ENCODE measurements at regions not wholly inside any gene's neighbourhood (a gene's known extent, or its start where the extent isn't known, plus 50 kb on each side); places are given as distances from the start of the nearest gene placed in this dataset.

DNA sequence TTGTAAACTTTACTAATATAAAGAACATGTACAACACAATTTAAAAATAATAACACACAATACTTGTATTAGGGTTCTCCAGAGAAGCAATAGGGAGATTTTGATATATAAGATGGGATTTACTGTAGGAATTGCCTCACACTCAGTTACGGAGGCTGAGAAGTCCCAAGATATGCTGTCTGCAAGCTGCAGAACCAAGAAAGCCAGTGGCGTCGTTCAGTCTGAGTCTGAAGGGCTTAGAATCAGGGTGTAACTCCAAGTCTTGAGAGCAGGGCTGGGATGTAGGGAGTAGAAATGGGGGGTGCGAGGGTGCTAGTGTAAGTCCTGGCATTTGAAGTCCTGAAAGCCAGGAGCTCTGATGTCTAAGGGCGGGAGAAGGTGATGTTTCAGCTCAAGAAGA lies 206.6 kb upstream of the HES1 start:
- Histone ChIP-seq H3K23ac (ENCODE audit: insufficient read length) (no peak overlapping the region), H2BK15ac (ENCODE audit: low read length) (no peak overlapping the region), H3K9ac (replicated peaks in 1 of 4; ENCODE audit: extremely low read depth in 1 of 4, low read depth in 3 of 4, low read length in 3 of 4) (no peak overlapping the region), H2BK120ac (replicated peaks; ENCODE audit: low read depth, low read length) (no peak overlapping the region), H3K4me1 (replicated peaks in 1 of 4; ENCODE audit: control insufficient read depth in 3 of 4, insufficient read depth in 4 of 4, low read length in 3 of 4) (no peaks in the 10 kb centered on the region; a peak in 1 of 7 replicates), H3K27me3 (replicated peaks in 1 of 4; ENCODE audit: control insufficient read depth in 3 of 4, extremely low read depth in 1 of 4, insufficient read depth in 3 of 4, low read length in 3 of 4) (no peaks in the 10 kb centered on the region; a peak in 1 of 7 replicates), H2AK5ac (ENCODE audit: low read depth, low read length) (no peak overlapping the region), H2BK20ac (ENCODE audit: low read length) (no peak overlapping the region), H3K4me3 (ENCODE audit: extremely low read depth in 1 of 4, insufficient read depth in 2 of 4, low read depth in 3 of 4, low read length in 4 of 4) (no peak overlapping the region), H2BK12ac (ENCODE audit: low read depth, low read length) (no peak overlapping the region), H4K8ac (ENCODE audit: extremely low read depth, insufficient read depth, low read length) (no peak overlapping the region), H3K56ac (replicated peaks; ENCODE audit: insufficient read length, low read depth, low read length) (no peak overlapping the region), H3K79me2 (ENCODE audit: control insufficient read depth in 1 of 2, insufficient read depth in 2 of 2, low read length in 2 of 2) (no peaks in the 10 kb centered on the region), H3K4me2 (ENCODE audit: insufficient read depth in 1 of 2, low read depth in 2 of 2, low read length in 2 of 2) (no peak overlapping the region), H2BK5ac (ENCODE audit: low read depth, low read length) (no peak overlapping the region), H2AFZ (ENCODE audit: low read length) (no peak overlapping the region), H3K79me1 (ENCODE audit: low read depth, low read length) (no peaks in the 10 kb centered on the region), H3K27ac (ENCODE audit: low read depth, low read length) (no peak overlapping the region), H3K14ac (ENCODE audit: insufficient read length) (no peak overlapping the region), H4K91ac (replicated peaks; ENCODE audit: insufficient read length, low read length) (no peak overlapping the region), H3K9me3 (ENCODE audit: insufficient read depth in 2 of 2, low read depth in 1 of 2, low read length in 1 of 2) (no peaks in the 10 kb centered on the region), H3K23me2 (ENCODE audit: low read depth, low read length) (no peaks in the 10 kb centered on the region), H4K5ac (ENCODE audit: insufficient read length, low read depth, low read length) (no peak overlapping the region), H4K20me1 (replicated peaks in 1 of 2; ENCODE audit: control insufficient read depth in 1 of 2, insufficient read depth in 2 of 2, low read length in 2 of 2) (no peaks in the 10 kb centered on the region), H3K36me3 (ENCODE audit: control insufficient read depth in 2 of 4, insufficient read depth in 4 of 4, low read length in 3 of 4) (no peaks in the 10 kb centered on the region), H3K18ac (ENCODE audit: extremely low read depth, low read length) (no peak overlapping the region), H3K4ac (replicated peaks; ENCODE audit: insufficient read length, low read depth, low read length) (no peak overlapping the region)
- CTCF ChIA-PET (ENCODE audit: partially characterized antibody): interaction anchor here (1.6 kb wide), 1 partner anchor 12 kb away, joined by 5 read pairs; no protein-coding TSS in a partner anchor
- 88% methylated on average over 5 of the region's 5 CpGs; no CpG with 5 or more reads in 1 of the 2 experiments for WGBS, 2 experiments (ENCODE audit: extremely low coverage in 1 of 2, insufficient coverage in 1 of 2, insufficient read length in 1 of 2, insufficient replicate concordance in 2 of 2, low coverage in 1 of 2, low lambda C conversion rate in 2 of 2, missing lambda C conversion rate in 1 of 2)
- FAIRE-seq (no peak), DNase-seq (ENCODE audit: low read depth in 1 of 2, low spot score in 2 of 2) (no peak)
- POLR2A ChIA-PET (ENCODE audit: partially characterized antibody): interaction anchor here (0.6 kb wide), 1 partner anchor 572 kb away, joined by 4 read pairs; no protein-coding TSS in a partner anchor
- TF ChIP-seq RNF2 (IDR thresholded peaks at IDR 0.05; ENCODE audit: borderline replicate concordance, low read depth, low read length, missing control alignments, poor library complexity, severe bottlenecking) (no peak), YY1 (IDR thresholded peaks at IDR 0.05; ENCODE audit: low read depth, low read length) (no peak), KDM1A (IDR thresholded peaks at IDR 0.05; ENCODE audit: borderline replicate concordance, low read length) (no peak), BACH1 (IDR thresholded peaks at IDR 0.05; ENCODE audit: low read length) (no peak), TBP (IDR thresholded peaks at IDR 0.05; ENCODE audit: low read depth, low read length) (no peak), RFX5 (IDR thresholded peaks at IDR 0.05; ENCODE audit: borderline replicate concordance, low read depth, low read length) (no peak), EP300 (IDR thresholded peaks at IDR 0.05; ENCODE audit: borderline replicate concordance in 1 of 2, low read depth in 2 of 2, low read length in 2 of 2) (no peak), RXRA (IDR thresholded peaks at IDR 0.05; ENCODE audit: insufficient read depth, low read depth, low read length) (no peak), SAP30 (IDR thresholded peaks at IDR 0.05; ENCODE audit: insufficient read depth, insufficient replicate concordance, low read length) (no peak), TEAD4 (IDR thresholded peaks at IDR 0.05; ENCODE audit: low read depth, low read length) (no peak)
- TF ChIP-seq, protein P1, sequence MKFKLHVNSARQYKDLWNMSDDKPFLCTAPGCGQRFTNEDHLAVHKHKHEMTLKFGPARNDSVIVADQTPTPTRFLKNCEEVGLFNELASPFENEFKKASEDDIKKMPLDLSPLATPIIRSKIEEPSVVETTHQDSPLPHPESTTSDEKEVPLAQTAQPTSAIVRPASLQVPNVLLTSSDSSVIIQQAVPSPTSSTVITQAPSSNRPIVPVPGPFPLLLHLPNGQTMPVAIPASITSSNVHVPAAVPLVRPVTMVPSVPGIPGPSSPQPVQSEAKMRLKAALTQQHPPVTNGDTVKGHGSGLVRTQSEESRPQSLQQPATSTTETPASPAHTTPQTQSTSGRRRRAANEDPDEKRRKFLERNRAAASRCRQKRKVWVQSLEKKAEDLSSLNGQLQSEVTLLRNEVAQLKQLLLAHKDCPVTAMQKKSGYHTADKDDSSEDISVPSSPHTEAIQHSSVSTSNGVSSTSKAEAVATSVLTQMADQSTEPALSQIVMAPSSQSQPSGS (IDR thresholded peaks at IDR 0.05; ENCODE audit: low read length): no peak
- TF ChIP-seq, protein P2, sequence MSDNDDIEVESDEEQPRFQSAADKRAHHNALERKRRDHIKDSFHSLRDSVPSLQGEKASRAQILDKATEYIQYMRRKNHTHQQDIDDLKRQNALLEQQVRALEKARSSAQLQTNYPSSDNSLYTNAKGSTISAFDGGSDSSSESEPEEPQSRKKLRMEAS (IDR thresholded peaks at IDR 0.05): no peak

Data from H1 (cell line).